B cell (primary cell): ENCODE measurements at regions not wholly inside any gene's neighbourhood (a gene's known extent, or its start where the extent isn't known, plus 50 kb on each side); places are given as distances from the start of the nearest gene placed in this dataset.

Source experiments
- ATAC-seq: fragments of 200-7000 bp; cut with Tn5 transposase; one replicate; pipeline ENCODE4 v1.10.0; 2021; ENCODE audit warnings: low read depth, mild to moderate bottlenecking, moderate number of reproducible peaks, moderate library complexity
- CTCF ChIA-PET: fragments of 350-600 bp; sonication (Branson Sonifier 250); formaldehyde crosslinking; loops from one replicate; lab custom pipeline; 2021; ENCODE audit warnings: antibody characterized with exemption, inconsistent platforms; lab: Charles Lee
- POLR2A ChIA-PET: fragments of 350-600 bp; sonication (Branson Sonifier 250); formaldehyde crosslinking; loops from one replicate; lab custom pipeline; 2021; ENCODE audit warnings: antibody characterized with exemption; lab: Charles Lee
- DNase-seq: peaks from one replicate; pipeline ENCODE4 v3.0.0; 2013
- H2AFZ ChIP-seq: 2 replicates; pipeline ENCODE4 v1.6.1; 2012; ENCODE audit warnings: mild to moderate bottlenecking, low read depth, low read length; ENCODE audit not compliant: insufficient read depth, poor library complexity, severe bottlenecking
- H3K27ac ChIP-seq, 2 donors: 1 replicate in 1 of 2; 2 replicates in 1 of 2; pipeline ENCODE4 v1.5.1; 2012 to 2013; ENCODE audit warnings: low read length in 2 of 2, mild to moderate bottlenecking in 2 of 2, moderate library complexity in 1 of 2
- H3K27me3 ChIP-seq, 4 experiments: fragments of 200-600 bp in 1 of 4; sonication (generic) in 1 of 4; replicated peaks in 1 of 4; 1 replicate in 2 of 4; 2 replicates in 2 of 4; pipeline versions ENCODE4 v1.6.1 to v1.7.0; 2013 to 2016; ENCODE audit warnings: low read length in 3 of 4, mild to moderate bottlenecking in 2 of 4, mixed read lengths in 1 of 4, moderate library complexity in 1 of 4; ENCODE audit not compliant: insufficient read depth in 4 of 4, control insufficient read depth in 3 of 4; ENCODE audit errors: control extremely low read depth in 1 of 4
- H3K36me3 ChIP-seq, 2 experiments: replicated peaks in 1 of 2; 1 replicate in 1 of 2; 2 replicates in 1 of 2; pipeline versions ENCODE4 v1.6.1 to v1.7.1; 2013; ENCODE audit warnings: low read length in 1 of 2; ENCODE audit not compliant: insufficient read depth in 2 of 2, control insufficient read depth in 1 of 2; ENCODE audit errors: control extremely low read depth in 1 of 2, extremely low read depth in 1 of 2
- H3K4me1 ChIP-seq, 2 donors: fragments of 200-600 bp in 1 of 2; sonication (generic) in 1 of 2; 1 replicate in 1 of 2; 2 replicates in 1 of 2; pipeline versions ENCODE4 v1.5.1 to v1.6.1; 2013 to 2017; ENCODE audit warnings: low read length in 2 of 2; ENCODE audit not compliant: control insufficient read depth in 2 of 2, insufficient read depth in 2 of 2
- H3K4me2 ChIP-seq: replicated peaks from 2 replicates; pipeline ENCODE3; 2012; ENCODE audit warnings: mild to moderate bottlenecking, low read depth, low read length; ENCODE audit not compliant: poor library complexity, severe bottlenecking
- H3K4me3 ChIP-seq, 5 experiments: fragments of 200-600 bp in 1 of 5; sonication (generic) in 1 of 5; 1 replicate in 3 of 5; 2 replicates in 2 of 5; pipeline versions ENCODE4 v1.5.1 to v1.7.0; 2011 to 2016; ENCODE audit warnings: low read length in 4 of 5, mild to moderate bottlenecking in 4 of 5, low read depth in 2 of 5, control low read depth in 1 of 5, moderate library complexity in 1 of 5; ENCODE audit not compliant: insufficient read depth in 1 of 5; ENCODE audit errors: control extremely low read depth in 1 of 5, extremely low read depth in 1 of 5
- H3K79me2 ChIP-seq: fragments of 200-600 bp; sonication (generic); one replicate; pipeline ENCODE4 v1.6.0; 2016; ENCODE audit warnings: low read length; ENCODE audit not compliant: control insufficient read depth, insufficient read depth
- H3K9ac ChIP-seq: fragments of 200-600 bp; sonication (generic); 2 replicates; pipeline ENCODE4 v1.6.1; 2017; ENCODE audit warnings: mild to moderate bottlenecking, low read length, moderate library complexity
- H3K9me3 ChIP-seq, 3 donors: one replicate each; pipeline versions ENCODE4 v1.6.1 to v1.7.1; 2013; ENCODE audit warnings: low read length in 2 of 3; ENCODE audit not compliant: control insufficient read depth in 2 of 3, insufficient read depth in 1 of 3; ENCODE audit errors: control extremely low read depth in 1 of 3
- H4K20me1 ChIP-seq: 2 replicates; pipeline ENCODE4 v1.6.0; 2012; ENCODE audit warnings: mild to moderate bottlenecking, low read length; ENCODE audit not compliant: insufficient read depth, control insufficient read depth, poor library complexity, severe bottlenecking
- H3K27ac Mint-ChIP-seq: one replicate; pipeline ENCODE4 v1.8.0; 2021; ENCODE audit warnings: mixed read lengths
- H3K27me3 Mint-ChIP-seq: one replicate; pipeline ENCODE4 v1.8.0; 2021; ENCODE audit warnings: mixed read lengths
- H3K4me1 Mint-ChIP-seq: one replicate; pipeline ENCODE4 v1.8.0; 2021; ENCODE audit warnings: mixed read lengths
- H3K4me3 Mint-ChIP-seq: one replicate; pipeline ENCODE4 v1.8.0; 2021; ENCODE audit warnings: mixed read lengths
- H3K9me3 Mint-ChIP-seq: one replicate; pipeline ENCODE4 v1.8.0; 2022; ENCODE audit warnings: mixed read lengths; ENCODE audit not compliant: insufficient read depth
- CTCF ChIP-seq: fragments of 200-600 bp; IDR thresholded peaks from one replicate; pipeline ENCODE4 v1.8.0; 2022; ENCODE audit warnings: antibody characterized with exemption, mild to moderate bottlenecking
- EZH2 ChIP-seq: IDR thresholded peaks from 2 replicates; pipeline ENCODE4 v1.6.1; 2012; ENCODE audit warnings: borderline replicate concordance, low read depth, mild to moderate bottlenecking, moderate library complexity, low read length; ENCODE audit not compliant: insufficient read depth, poor library complexity, severe bottlenecking
- WGBS: methylation state at CpG from one replicate; pipeline ENCODE4 v1.1.5; 2013; ENCODE audit warnings: missing lambda C conversion rate; ENCODE audit not compliant: insufficient coverage; 5-methylcytosine and 5-hydroxymethylcytosine counted together
- intact Hi-C: fragments of 100-400 bp; cut with micrococcal nuclease; formaldehyde crosslinking; loops from one replicate; pipeline ENCODE4 v1.10.0; 2022

GRCh38 chr4:85165808-85166207 lies 199.3 kb upstream of the WDFY3 start:
- Mint-ChIP-seq H3K9me3 (no peaks in the 10 kb centered on the region), H3K4me3 (no peak overlapping the region), H3K4me1 (peaks cover 3% of the 10 kb centered on the region), H3K27ac (no peak overlapping the region), H3K27me3 (peaks cover 13% of the 10 kb centered on the region)
- intact Hi-C loops = no loop called here
- peaks cover 3% of the 10 kb centered on the region in 2 donors for H3K4me1 ChIP-seq
- no peak for ATAC-seq
- no peak overlapping the region for H3K9ac ChIP-seq
- POLR2A ChIA-PET = no interaction called here
- no peaks in the 10 kb centered on the region for H3K79me2 ChIP-seq
- H3K9me3 ChIP-seq = peaks cover 0 to 14% (median 0%) of the 10 kb centered on the region in 3 donors
- H2AFZ ChIP-seq = no peak overlapping the region
- H3K4me2 ChIP-seq = no peak overlapping the region
- H3K27ac ChIP-seq = no peak overlapping the region
- 100% methylated on average over 1 of the region's 2 CpGs for WGBS
- H3K4me3 ChIP-seq = no peak overlapping the region
- DNase-seq = no peak
- H3K27me3 ChIP-seq = peaks cover 0 to 4% (median 0%) of the 10 kb centered on the region in 4 experiments
- CTCF ChIA-PET = interaction anchor here (3.3 kb wide), 1 partner anchor 18 kb away, joined by 9 read pairs; no protein-coding TSS in a partner anchor
- no peaks in the 10 kb centered on the region for H4K20me1 ChIP-seq
- TF ChIP-seq EZH2 = no peak
- no peak for TF ChIP-seq CTCF
- H3K36me3 ChIP-seq = no peaks in the 10 kb centered on the region

GRCh38 chr4:85166318-85166717 lies 199.8 kb upstream of the WDFY3 start:
- WGBS = 55% methylated on average over 2 of the region's 3 CpGs
- no peaks in the 10 kb centered on the region for H3K9me3 Mint-ChIP-seq
- peaks cover 3% of the 10 kb centered on the region in 2 donors for H3K4me1 ChIP-seq

More at GRCh38 chr4:85166318-85166717, 199.8 kb upstream of the WDFY3 start:
- H3K27ac Mint-ChIP-seq = no peak overlapping the region
- no peak overlapping the region for H3K4me3 Mint-ChIP-seq
- ChIA-PET CTCF (interaction anchor here (1.4 to 3.3 kb wide), 2 partner anchors 18 to 878 kb away, joined by 4 to 9 read pairs; no protein-coding TSS in a partner anchor), POLR2A (no interaction called here)
- Histone ChIP-seq H3K36me3 (no peaks in the 10 kb centered on the region), H3K4me3 (no peak overlapping the region), H2AFZ (no peak overlapping the region), H3K79me2 (no peaks in the 10 kb centered on the region), H3K9me3 (peaks cover 0 to 14% (median 0%) of the 10 kb centered on the region in 3 donors), H3K9ac (no peak overlapping the region), H3K4me2 (no peak overlapping the region), H4K20me1 (no peaks in the 10 kb centered on the region), H3K27ac (no peak overlapping the region), H3K27me3 (peaks cover 0 to 4% (median 0%) of the 10 kb centered on the region in 4 experiments)
- ATAC-seq (no peak), DNase-seq (no peak)
- peaks cover 13% of the 10 kb centered on the region for H3K27me3 Mint-ChIP-seq
- TF ChIP-seq EZH2 (no peak), CTCF (no peak)
- intact Hi-C loops = no loop called here
- H3K4me1 Mint-ChIP-seq = peaks cover 3% of the 10 kb centered on the region
